ENCODE measurements at regions not wholly inside any gene's neighbourhood (a gene's known extent, or its start where the extent isn't known, plus 50 kb on each side); places are given as distances from the start of the nearest gene placed in this dataset.
"Not testable (repeated sequence)": the region's sequence is repeated elsewhere in the genome, so short reads cannot be mapped to it uniquely, and the experiment has no call there.

DNA sequence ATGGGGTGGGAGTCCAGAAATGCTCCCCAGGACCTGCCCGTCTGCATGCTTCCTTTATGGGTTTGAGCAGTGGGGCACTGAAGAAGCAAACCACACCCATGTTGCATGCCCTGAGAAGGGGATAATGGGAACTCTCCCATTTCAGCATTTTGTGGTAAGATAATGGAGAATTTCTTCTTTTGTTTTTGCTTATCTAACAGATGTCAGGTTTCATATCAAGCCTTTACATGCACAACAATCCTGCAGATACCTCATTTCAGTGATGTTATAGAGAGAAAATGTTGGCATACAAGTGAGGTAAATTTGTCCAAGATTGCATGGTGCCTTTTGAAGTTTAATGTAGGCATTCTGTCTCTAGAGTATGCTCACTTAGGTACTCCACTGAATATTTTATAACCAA is 177.0 kb downstream of the ALX1 start:
- DNase-seq (ENCODE audit: extremely low spot score) = no peak
- ChIA-PET POLR2A (no interaction called here), CTCF (no interaction called here)
- TF ChIP-seq, protein P1, sequence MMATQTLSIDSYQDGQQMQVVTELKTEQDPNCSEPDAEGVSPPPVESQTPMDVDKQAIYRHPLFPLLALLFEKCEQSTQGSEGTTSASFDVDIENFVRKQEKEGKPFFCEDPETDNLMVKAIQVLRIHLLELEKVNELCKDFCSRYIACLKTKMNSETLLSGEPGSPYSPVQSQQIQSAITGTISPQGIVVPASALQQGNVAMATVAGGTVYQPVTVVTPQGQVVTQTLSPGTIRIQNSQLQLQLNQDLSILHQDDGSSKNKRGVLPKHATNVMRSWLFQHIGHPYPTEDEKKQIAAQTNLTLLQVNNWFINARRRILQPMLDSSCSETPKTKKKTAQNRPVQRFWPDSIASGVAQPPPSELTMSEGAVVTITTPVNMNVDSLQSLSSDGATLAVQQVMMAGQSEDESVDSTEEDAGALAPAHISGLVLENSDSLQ (IDR thresholded peaks at IDR 0.05) = no peak
- TF ChIP-seq HDGF (IDR thresholded peaks at IDR 0.05; ENCODE audit: borderline replicate concordance) (no peak), ARNT (IDR thresholded peaks at IDR 0.05) (no peak), LEF1 (IDR thresholded peaks at IDR 0.05; ENCODE audit: borderline replicate concordance) (no peak), SP1 (IDR thresholded peaks at IDR 0.05) (no peak), TARDBP (IDR thresholded peaks at IDR 0.05) (no peak), ELF4 (IDR thresholded peaks at IDR 0.05) (no peak), SUZ12 (IDR thresholded peaks at IDR 0.05) (no peak), CTBP1 (IDR thresholded peaks at IDR 0.05; ENCODE audit: borderline replicate concordance) (no peak), FOXK2 (IDR thresholded peaks at IDR 0.05) (no peak), FOXM1 (IDR thresholded peaks at IDR 0.05; ENCODE audit: borderline replicate concordance) (no peak), ZNF384 (IDR thresholded peaks at IDR 0.05) (no peak), NFRKB (IDR thresholded peaks at IDR 0.05) (no peak), FOXA1 (IDR thresholded peaks at IDR 0.05) (no peak), L3MBTL2 (conservative IDR thresholded peaks at IDR 0.05) (no peak), BHLHE40 (IDR thresholded peaks at IDR 0.05; ENCODE audit: borderline replicate concordance) (no peak)

DNA sequence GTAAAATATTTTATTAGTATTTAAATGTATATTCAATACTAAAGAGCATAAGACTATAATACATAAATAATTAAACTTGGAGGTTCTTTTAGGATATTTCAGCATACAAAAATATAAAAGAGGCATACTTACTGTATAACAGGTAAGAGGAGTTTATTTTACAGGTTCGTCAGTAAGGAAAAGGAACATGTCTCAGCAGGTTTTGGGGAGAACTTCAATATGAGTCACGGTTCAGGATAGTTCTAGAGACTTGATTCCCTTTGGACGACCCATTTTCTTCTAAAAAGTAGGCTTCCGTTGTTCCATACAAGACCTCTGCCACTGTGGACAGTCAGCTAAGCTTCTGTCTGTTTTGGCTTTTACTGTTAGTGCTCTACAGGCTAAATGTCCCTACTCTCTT is 181.1 kb downstream of the ALX1 start:
- TF ChIP-seq L3MBTL2 (conservative IDR thresholded peaks at IDR 0.05) (no peak), BHLHE40 (IDR thresholded peaks at IDR 0.05; ENCODE audit: borderline replicate concordance) (no peak), TARDBP (IDR thresholded peaks at IDR 0.05) (no peak), ZNF384 (IDR thresholded peaks at IDR 0.05) (no peak), FOXK2 (IDR thresholded peaks at IDR 0.05) (no peak), FOXM1 (IDR thresholded peaks at IDR 0.05; ENCODE audit: borderline replicate concordance) (no peak), ARNT (IDR thresholded peaks at IDR 0.05) (no peak), FOXA1 (IDR thresholded peaks at IDR 0.05) (no peak), SP1 (IDR thresholded peaks at IDR 0.05) (no peak), HDGF (IDR thresholded peaks at IDR 0.05; ENCODE audit: borderline replicate concordance) (no peak), LEF1 (IDR thresholded peaks at IDR 0.05; ENCODE audit: borderline replicate concordance) (no peak), ELF4 (IDR thresholded peaks at IDR 0.05) (no peak), SUZ12 (IDR thresholded peaks at IDR 0.05) (no peak), NFRKB (IDR thresholded peaks at IDR 0.05) (no peak), CTBP1 (IDR thresholded peaks at IDR 0.05; ENCODE audit: borderline replicate concordance) (no peak)
- TF ChIP-seq, protein P1 (IDR thresholded peaks at IDR 0.05) = no peak
- ChIA-PET POLR2A (no interaction called here), CTCF (no interaction called here)
- DNase-seq (ENCODE audit: extremely low spot score) = no peak

DNA sequence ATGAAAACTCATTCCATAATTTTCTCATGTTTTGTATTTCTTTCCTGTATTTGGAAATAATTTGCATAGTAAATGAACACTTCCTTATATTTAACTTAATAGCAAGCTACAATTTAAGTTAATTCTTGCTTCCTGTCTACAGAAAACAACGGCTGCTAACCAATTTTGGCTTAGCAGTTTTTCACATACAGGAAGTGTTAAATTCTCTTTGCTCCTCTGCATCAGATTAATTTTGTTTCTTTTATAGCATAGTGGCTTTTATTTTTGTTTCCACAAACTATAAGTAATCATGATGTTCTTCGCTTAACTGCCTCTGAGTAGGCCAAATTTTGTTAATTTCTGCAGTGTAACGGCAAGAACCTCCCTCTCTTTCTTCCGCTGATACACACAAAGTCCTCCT is 182.9 kb downstream of the ALX1 start:
- DNase-seq (ENCODE audit: extremely low spot score) = no peak
- TF ChIP-seq ARNT (IDR thresholded peaks at IDR 0.05) (no peak), FOXK2 (IDR thresholded peaks at IDR 0.05) (no peak), SP1 (IDR thresholded peaks at IDR 0.05) (no peak), SUZ12 (IDR thresholded peaks at IDR 0.05) (no peak), FOXA1 (IDR thresholded peaks at IDR 0.05) (no peak), L3MBTL2 (conservative IDR thresholded peaks at IDR 0.05) (no peak), LEF1 (IDR thresholded peaks at IDR 0.05; ENCODE audit: borderline replicate concordance) (no peak), ELF4 (IDR thresholded peaks at IDR 0.05) (no peak), FOXM1 (IDR thresholded peaks at IDR 0.05; ENCODE audit: borderline replicate concordance) (no peak), NFRKB (IDR thresholded peaks at IDR 0.05) (no peak), BHLHE40 (IDR thresholded peaks at IDR 0.05; ENCODE audit: borderline replicate concordance) (no peak), TARDBP (IDR thresholded peaks at IDR 0.05) (no peak)
- TF ChIP-seq, protein P1 (IDR thresholded peaks at IDR 0.05) = no peak
- ChIA-PET CTCF (no interaction called here), POLR2A (no interaction called here)

DNA sequence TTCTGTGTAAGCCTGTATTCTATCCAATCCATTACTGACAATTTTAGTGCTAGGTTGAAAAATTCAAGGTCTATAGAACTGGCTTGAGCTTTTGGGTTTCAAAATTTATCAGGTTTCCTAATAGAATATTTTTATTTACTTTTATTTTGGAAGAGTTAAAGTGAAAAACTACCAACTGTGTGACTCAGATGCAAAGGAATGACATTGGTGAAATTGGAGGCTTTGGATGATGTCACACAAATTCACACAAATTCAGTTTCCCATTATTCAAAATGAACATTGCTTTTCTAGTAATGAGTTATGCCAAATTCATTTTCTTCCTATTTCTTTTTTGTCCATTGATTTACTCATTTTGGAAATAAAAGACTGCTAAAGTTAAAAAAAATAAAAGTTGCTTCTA is 186.9 kb downstream of the ALX1 start:
- POLR2A ChIA-PET = no interaction called here
- DNase-seq (ENCODE audit: extremely low spot score) = no peak
- CTCF ChIA-PET = interaction anchor here (0.8 to 1.4 kb wide), 2 partner anchors 41 to 454 kb away, joined by 3 read pairs; no protein-coding TSS in a partner anchor
- no peak for TF ChIP-seq ELF4 (IDR thresholded peaks at IDR 0.05)

DNA sequence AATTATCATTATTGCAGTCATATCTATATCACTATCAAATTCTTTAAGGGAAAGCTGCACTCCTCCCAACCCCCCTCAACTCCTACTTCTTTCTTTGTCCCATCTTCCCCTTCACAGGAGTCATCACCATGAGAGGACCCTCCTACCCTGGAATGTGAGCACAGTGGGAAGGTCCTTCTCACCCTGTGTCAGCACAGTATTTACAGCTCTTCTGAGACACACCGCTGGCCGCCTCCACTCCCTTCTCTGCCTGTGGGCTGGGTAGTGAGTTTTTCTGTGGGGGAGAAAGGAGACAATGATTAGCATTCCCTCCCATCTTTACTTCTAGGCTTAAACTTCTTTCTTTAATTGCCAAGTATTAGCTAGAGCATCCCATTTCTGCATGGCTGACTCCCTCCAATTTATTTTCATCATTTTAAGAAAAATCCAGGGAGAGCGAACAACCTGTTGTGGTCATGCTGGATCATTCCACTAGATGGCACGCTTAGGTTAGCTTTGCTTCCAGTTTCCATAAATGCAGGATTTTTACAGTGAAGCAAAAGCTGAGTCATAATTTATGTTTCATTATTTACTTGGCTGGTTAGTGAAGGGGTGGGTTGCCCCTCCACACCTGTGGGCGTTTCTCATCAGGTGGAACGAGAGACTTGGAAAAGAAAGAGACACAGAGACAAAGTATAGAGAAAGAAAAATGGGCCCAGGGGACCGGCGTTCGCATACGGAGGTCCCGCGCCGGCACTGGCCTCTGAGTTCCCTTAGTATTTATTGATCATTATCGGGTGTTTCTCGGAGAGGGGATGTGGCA is 188.5 kb downstream of the ALX1 start:
- POLR2A ChIA-PET = no interaction called here
- peak; percentile 50 for DNase-seq (ENCODE audit: extremely low spot score)
- TF ChIP-seq LEF1 (IDR thresholded peaks at IDR 0.05; ENCODE audit: borderline replicate concordance) (no peak), FOXK2 (IDR thresholded peaks at IDR 0.05) (no peak), HDGF (IDR thresholded peaks at IDR 0.05; ENCODE audit: borderline replicate concordance) (no peak), L3MBTL2 (conservative IDR thresholded peaks at IDR 0.05) (no peak), FOXA1 (IDR thresholded peaks at IDR 0.05) (no peak), ZNF384 (IDR thresholded peaks at IDR 0.05) (no peak), BHLHE40 (IDR thresholded peaks at IDR 0.05; ENCODE audit: borderline replicate concordance) (no peak), FOXM1 (IDR thresholded peaks at IDR 0.05; ENCODE audit: borderline replicate concordance) (0 out of 2 replicates have a peak, but pooled peaks have one; percentile 6), CTBP1 (IDR thresholded peaks at IDR 0.05; ENCODE audit: borderline replicate concordance) (no peak), SP1 (IDR thresholded peaks at IDR 0.05) (no peak), ARNT (IDR thresholded peaks at IDR 0.05) (no peak)
- TF ChIP-seq, protein P1 (IDR thresholded peaks at IDR 0.05) = 0 out of 2 replicates have a peak, but pooled peaks have one; percentile 30
- CTCF ChIA-PET = interaction anchor here (1.0 to 1.5 kb wide), 5 partner anchors 9 to 455 kb away, joined by 3 to 6 read pairs (median 4); no protein-coding TSS in a partner anchor

DNA sequence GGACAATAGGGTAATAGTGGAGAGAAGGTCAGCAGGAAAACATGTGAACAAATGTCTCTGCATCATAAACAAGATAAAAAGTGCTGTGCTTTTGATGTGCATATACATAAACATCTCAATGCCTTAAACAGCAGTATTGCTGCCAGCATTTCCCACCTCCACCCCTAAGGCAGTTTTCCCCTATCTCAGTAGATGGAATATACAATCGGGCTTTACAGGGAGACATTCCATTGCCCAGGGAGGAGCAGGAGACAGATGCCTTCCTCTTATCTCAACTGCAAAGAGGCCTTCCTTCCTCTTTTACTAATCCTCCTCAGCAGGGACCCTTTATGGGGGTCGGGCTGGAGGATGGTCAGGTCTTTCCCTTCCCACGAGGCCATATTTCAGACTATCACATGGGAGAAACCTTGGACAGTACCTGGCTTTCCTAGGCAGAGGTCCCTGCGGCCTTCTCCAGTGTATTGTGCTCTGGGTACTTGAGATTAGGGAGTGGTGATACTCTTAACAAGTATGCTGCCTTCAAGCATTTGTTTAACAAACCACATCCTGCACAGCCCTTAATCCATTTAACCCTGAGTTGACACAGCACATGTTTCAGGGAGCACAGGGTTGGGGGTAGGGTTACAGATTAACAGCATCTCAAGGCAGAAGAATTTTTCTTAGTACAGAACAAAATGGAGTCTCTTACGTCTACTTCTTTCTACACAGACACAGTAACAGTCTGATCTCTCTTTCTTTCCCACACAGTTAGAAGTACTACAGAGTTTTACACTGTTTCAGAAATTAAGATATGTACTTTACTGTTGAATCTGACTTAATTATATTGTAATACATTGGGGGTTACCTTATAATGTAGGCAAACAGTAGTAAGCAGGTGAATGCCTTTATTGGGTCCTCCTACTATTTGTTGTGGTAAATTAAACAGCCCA is 189.4 kb downstream of the ALX1 start:
- DNase-seq (ENCODE audit: extremely low spot score); POLR2A ChIA-PET: not testable (repeated sequence)
- CTCF ChIA-PET = interaction anchor here (1.0 to 1.4 kb wide), 4 partner anchors 10 to 447 kb away, joined by 3 to 5 read pairs (median 4); no protein-coding TSS in a partner anchor

DNA sequence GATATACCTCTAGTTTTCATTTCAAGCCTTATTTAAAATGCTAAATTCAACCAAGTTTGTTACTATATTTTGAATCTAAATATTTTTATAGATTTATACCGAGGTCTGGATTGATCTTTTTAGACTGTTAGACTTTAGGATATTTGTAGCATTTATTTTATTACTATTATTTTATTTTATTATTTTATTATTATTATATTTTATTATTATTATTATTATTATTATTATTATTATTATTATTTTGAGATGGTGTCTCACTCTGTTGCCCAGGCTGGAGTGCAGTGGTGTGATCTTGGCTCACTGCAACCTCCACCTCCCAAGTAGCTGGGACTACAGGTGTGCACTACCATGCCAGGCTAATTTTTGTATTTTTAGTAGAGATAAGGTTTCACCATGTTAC is 195.3 kb downstream of the ALX1 start:
- DNase-seq (ENCODE audit: extremely low spot score); POLR2A ChIA-PET: not testable (repeated sequence)
- CTCF ChIA-PET = interaction anchor here (1.3 kb wide), 1 partner anchor 392 kb away, joined by 5 read pairs; no protein-coding TSS in a partner anchor
